HG03520 (cell line): ENCODE measurements at regions not wholly inside any gene's neighbourhood (a gene's known extent, or its start where the extent isn't known, plus 50 kb on each side); places are given as distances from the start of the nearest gene placed in this dataset.

Experiments
- ATAC-seq: cut with Tn5 transposase; IDR thresholded peaks from one replicate; pipeline ENCODE4 v1.9.1; 2021; ENCODE audit warnings: mild to moderate bottlenecking, moderate library complexity; ENCODE audit not compliant: unreplicated experiment

GRCh38 chr10:131808370-131808930 lies 92.4 kb upstream of the PPP2R2D start:
- no peak for ATAC-seq

GRCh38 chr10:131810036-131810804 lies 90.6 kb upstream of the PPP2R2D start:
- ATAC-seq: no peak

- ATAC-seq: no peak
These were observed 89.8 kb upstream of the PPP2R2D start for GRCh38 chr10:131810805-131811629.

GRCh38 chr10:131811630-131812403 lies 89.0 kb upstream of the PPP2R2D start:
- ATAC-seq: no peak

GRCh38 chr10:131812736-131813604 lies 87.8 kb upstream of the PPP2R2D start:
- no peak for ATAC-seq

DNA sequence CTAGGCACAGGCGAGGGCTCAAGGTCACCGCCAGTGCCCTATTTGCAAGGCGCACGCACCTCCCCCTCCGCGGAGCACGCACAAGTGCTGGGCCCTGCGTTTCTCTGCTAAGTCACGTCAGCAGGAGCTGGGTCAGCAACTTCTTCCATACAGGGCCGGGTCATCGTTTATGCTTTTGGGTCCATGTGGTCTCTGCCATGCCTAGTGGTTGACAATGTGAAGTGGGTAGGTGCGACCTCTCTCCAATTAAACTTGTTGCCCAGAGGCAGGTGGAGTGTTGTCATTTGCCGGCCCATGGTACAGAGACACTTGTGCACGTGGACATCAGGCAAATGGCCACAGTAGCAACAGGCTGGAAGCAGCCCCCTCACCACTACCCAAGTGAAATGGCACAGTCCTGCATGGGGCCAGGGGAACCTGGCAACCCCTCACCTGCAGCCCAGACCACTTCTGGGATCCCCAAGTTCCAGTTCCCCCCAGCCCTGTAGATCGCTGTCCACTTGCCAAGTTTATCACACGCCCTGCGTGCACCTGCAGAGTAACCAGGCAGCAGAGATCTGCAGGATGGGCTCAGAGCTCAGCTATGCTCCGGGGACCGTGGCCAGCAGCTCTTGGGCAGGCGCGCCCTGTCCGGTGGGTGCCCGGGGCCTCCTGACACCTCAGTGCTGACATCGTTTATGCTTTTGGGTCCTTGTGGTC lies 86.1 kb upstream of the PPP2R2D start:
- ATAC-seq: no peak

DNA sequence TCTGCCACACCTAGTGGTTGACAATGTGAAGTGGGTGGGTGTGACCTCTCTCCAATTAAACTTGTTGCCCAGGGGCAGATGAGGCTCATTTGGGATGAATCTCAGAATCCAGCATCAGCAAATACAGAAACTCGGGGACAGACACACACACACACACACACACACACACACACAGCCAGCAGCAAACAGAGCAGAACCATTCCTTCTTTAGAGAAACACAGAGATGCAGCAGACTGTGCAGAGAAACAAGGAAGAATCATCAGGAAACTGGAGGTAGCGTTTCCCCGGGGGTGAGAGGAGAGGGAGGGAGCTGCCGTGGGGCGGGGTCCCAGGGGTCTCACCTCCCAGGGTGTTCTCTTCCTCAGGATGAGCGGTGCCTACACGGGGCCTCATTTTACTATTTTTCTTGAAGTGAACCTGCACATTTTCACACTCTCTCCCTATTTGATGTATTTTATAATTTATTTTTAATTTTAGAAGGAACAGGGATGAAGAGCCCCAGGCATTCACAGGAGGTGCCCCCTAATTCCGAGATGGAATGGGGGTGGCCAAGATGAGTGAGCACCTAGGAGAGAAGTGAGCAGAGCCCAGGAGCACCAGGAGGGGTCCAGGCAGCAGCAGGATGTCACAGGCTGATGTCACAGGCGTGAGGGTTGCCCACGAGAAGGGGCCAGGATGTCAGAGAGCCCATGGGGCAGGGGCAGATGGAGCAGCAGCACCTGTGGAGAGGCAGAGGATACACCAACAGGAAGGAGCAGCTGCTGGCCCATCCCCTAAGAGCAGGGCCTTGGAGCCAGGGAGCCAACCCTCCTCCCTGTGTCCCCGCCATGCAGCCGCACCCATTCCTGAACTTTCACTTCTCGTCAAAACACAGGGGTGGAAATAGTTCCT lies 85.3 kb upstream of the PPP2R2D start:
- ATAC-seq: no peak

DNA sequence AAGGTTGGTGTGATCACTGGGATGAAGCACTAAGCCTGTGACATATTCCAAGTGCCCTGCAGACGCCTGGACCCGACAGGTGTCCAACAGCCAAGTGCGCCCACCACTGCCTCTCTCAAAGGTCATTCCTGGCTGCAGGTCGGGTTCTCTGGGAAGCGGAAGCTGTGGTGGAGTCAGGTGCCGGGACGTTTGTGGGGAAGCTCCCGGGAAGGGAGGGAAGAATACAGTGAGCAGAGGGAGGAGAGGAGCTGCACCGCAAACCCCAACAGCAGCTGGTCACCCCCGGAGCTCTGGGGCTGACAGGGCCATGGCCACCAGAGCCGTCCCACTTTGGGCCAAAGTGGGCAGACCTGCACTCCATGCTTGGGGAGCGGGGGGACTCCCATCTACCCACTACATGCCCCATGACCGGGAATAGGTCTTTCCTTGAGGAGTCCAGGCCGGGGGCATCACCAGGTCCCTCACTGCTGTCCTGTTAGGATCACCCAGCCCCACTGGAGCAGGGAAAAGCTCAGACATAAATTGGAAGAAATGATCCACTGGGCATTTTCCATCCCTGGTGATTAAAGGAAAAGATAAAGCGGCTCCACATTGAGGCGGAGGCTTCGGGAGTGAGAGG lies 84.5 kb upstream of the PPP2R2D start:
- ATAC-seq: no peak

- no peak for ATAC-seq
These were observed 83.7 kb upstream of the PPP2R2D start for GRCh38 chr10:131816941-131817700.

DNA sequence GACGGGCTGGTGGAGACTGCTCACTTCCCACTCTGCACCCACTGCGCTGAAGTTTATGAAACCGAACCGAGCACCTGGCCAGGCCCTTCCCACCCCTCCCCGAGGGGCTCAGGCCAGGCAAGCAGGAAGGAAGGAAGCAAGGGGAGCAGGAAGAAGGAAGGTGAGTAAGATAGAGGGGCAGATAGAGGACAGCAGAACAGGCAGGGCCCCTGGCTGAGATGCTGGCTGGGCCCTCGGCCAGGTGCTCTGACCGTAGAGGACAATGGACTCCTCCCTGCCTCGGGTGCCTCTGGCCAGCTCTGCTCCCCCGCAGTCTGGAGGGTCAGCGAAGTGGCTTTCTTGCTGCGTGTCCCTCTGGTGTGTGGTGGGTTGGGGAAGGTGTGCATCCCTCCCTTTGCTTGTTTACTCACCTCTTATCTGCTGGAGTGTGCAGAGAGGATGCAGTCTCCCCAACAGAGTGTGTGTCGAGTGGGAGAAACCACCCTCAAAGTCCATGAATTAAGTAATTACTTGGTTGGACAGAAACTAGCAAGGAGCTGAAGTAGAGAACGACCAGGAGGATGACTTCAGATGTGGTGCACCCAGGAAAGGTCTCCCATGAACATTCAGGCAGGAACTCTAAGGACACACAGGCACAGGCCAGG lies 82.8 kb upstream of the PPP2R2D start:
- no peak for ATAC-seq

DNA sequence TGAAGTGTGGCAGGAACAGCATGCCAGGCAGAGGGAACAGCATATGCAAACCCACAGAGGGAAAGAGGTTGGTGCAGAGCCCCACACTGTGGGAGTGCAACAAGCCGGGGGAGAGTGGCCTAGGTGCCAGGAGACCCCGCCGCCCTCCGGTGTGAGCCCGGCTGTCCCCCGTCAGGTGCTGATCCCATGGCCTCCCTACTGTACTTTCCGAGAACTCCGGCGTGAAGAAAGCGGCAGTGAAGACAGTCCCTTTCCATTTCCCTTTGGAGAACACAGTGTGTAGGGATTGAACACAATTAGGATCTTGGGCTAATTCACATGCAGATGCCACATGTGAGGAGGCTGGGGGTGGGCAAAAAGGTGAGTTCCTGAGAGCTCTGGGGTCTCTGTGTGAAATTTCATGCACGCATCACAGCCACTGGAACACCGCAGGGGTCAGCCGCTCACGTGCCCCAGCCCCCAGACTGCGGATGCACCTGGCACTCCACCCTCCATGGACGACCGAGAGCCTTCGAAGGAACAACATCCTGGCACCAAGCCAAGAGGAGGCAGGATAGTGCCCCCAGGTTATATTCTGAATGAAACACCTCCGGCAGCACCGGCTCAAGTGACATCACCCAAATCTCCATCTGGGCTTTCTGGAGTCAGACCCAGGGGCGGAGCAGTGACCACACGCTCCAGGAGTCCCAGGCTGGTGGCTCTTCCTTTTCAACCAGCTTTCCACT lies 82.1 kb upstream of the PPP2R2D start:
- no peak for ATAC-seq

- ATAC-seq: no peak
These were observed 81.4 kb upstream of the PPP2R2D start for GRCh38 chr10:131819241-131820072.

GRCh38 chr10:131820626-131821025 lies 80.2 kb upstream of the PPP2R2D start:
- no peak for ATAC-seq

GRCh38 chr10:131821378-131822012 lies 79.3 kb upstream of the PPP2R2D start:
- no peak for ATAC-seq
